MG63 (cell line): ENCODE measurements at regions not wholly inside any gene's neighbourhood (a gene's known extent, or its start where the extent isn't known, plus 50 kb on each side); places are given as distances from the start of the nearest gene placed in this dataset.
"Not testable (repeated sequence)": the region's sequence is repeated elsewhere in the genome, so short reads cannot be mapped to it uniquely, and the experiment has no call there.

ENCODE experiments used
- DNase-seq: peaks from one replicate; pipeline ENCODE4 v3.0.0-alpha.2; 2020
- H3K27me3 ChIP-seq: fragments of 250-450 bp; sonication (Bioruptor Pico); 2 replicates; pipeline ENCODE4 v1.5.1; 2020; ENCODE audit warnings: mild to moderate bottlenecking, moderate library complexity
- H3K36me3 ChIP-seq: fragments of 250-450 bp; sonication (Bioruptor Pico); 2 replicates; pipeline ENCODE4 v1.5.1; 2020; ENCODE audit warnings: mild to moderate bottlenecking, moderate library complexity
- H3K4me3 ChIP-seq: fragments of 250-450 bp; sonication (Bioruptor Pico); 2 replicates; pipeline ENCODE4 v1.5.1; 2020; ENCODE audit warnings: mild to moderate bottlenecking, moderate library complexity
- H3K9me3 ChIP-seq: fragments of 250-450 bp; sonication (Bioruptor Pico); 2 replicates; pipeline ENCODE4 v1.5.1; 2020; ENCODE audit warnings: mild to moderate bottlenecking, moderate library complexity

- DNase-seq: no peak
- H3K36me3 ChIP-seq: no peaks in the 10 kb centered on the region
These were observed 128.7 kb upstream of the BNIP2 start for GRCh38 chr15:59817834-59818233.

GRCh38 chr15:59817053-59817452 lies 127.9 kb upstream of the BNIP2 start:
- Histone ChIP-seq H3K9me3 (no peaks in the 10 kb centered on the region), H3K27me3 (peaks cover 76% of the 10 kb centered on the region), H3K4me3 (no peak overlapping the region), H3K36me3 (no peaks in the 10 kb centered on the region)
- DNase-seq: no peak

More at GRCh38 chr15:59817834-59818233, 128.7 kb upstream of the BNIP2 start:
- Histone ChIP-seq H3K9me3 (no peaks in the 10 kb centered on the region), H3K4me3 (no peak overlapping the region), H3K27me3 (peaks cover 74% of the 10 kb centered on the region)

DNA sequence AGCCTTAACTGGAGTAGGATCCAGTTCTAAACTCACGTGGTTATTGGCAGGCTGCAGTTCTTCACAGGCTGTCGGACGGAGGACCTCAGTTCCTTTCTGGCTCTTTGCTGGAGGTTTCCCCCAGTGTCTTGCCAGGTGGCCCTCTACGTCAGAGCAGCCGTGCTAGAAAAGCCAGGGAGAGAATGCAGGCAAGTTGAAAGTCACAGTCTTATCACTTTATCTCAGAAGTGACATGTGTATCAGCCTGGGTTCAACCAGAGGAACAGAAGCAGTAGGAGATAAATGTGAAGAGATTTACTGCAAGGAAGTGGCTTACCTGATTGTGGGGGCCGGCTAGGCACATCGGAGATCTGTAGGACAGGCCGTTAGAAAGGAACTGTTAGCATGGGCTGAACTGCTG lies 125.3 kb upstream of the BNIP2 start:
- Histone ChIP-seq H3K9me3 (no peaks in the 10 kb centered on the region), H3K27me3 (peaks cover 64% of the 10 kb centered on the region), H3K36me3 (no peaks in the 10 kb centered on the region), H3K4me3 (no peak overlapping the region)
- no peak for DNase-seq

- Histone ChIP-seq H3K9me3 (no peaks in the 10 kb centered on the region), H3K27me3 (peaks cover 49% of the 10 kb centered on the region), H3K4me3 (no peak overlapping the region), H3K36me3 (no peaks in the 10 kb centered on the region)
- no peak for DNase-seq
These were observed 123.8 kb upstream of the BNIP2 start for GRCh38 chr15:59812889-59813288.

GRCh38 chr15:59812250-59812870 lies 123.2 kb upstream of the BNIP2 start:
- no peaks in the 10 kb centered on the region for H3K9me3 ChIP-seq
- no peak overlapping the region for H3K4me3 ChIP-seq
- H3K27me3 ChIP-seq: peaks cover 43% of the 10 kb centered on the region
- no peaks in the 10 kb centered on the region for H3K36me3 ChIP-seq
- DNase-seq: no peak

GRCh38 chr15:59803293-59803966 lies 114.3 kb upstream of the BNIP2 start:
- H3K4me3 ChIP-seq: peak overlapping the region; percentile 37
- H3K36me3 ChIP-seq, H3K9me3 ChIP-seq, H3K27me3 ChIP-seq: not testable (repeated sequence)
- DNase-seq: peak; percentile 55

DNA sequence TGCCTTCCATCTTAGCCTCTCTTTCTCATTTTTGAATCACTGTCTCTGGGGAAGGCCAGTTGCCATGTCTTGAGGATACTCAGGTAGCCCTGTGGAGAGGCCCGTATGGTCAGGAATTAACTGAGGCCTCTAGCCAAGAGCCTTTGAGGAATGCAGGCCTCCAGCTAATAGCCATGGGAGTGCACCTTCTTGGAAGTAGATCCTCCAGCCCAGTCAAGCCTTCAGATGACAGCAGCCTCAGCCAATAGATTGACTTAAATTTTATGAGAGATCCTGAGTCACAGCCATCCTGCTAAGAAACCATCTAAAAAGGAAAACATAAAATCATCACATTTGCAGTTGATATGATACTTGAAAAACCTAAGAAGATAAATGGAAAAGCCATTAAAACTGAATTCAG lies 112.5 kb upstream of the BNIP2 start:
- Histone ChIP-seq H3K9me3 (no peaks in the 10 kb centered on the region), H3K36me3 (no peaks in the 10 kb centered on the region), H3K27me3 (peaks cover 19% of the 10 kb centered on the region), H3K4me3 (no peak overlapping the region)
- DNase-seq: no peak

- DNase-seq: no peak
- H3K9me3 ChIP-seq: no peaks in the 10 kb centered on the region
- no peak overlapping the region for H3K4me3 ChIP-seq
- H3K27me3 ChIP-seq: peaks cover 50% of the 10 kb centered on the region
- no peaks in the 10 kb centered on the region for H3K36me3 ChIP-seq
These were observed 109.4 kb upstream of the BNIP2 start for GRCh38 chr15:59798605-59798917.

DNA sequence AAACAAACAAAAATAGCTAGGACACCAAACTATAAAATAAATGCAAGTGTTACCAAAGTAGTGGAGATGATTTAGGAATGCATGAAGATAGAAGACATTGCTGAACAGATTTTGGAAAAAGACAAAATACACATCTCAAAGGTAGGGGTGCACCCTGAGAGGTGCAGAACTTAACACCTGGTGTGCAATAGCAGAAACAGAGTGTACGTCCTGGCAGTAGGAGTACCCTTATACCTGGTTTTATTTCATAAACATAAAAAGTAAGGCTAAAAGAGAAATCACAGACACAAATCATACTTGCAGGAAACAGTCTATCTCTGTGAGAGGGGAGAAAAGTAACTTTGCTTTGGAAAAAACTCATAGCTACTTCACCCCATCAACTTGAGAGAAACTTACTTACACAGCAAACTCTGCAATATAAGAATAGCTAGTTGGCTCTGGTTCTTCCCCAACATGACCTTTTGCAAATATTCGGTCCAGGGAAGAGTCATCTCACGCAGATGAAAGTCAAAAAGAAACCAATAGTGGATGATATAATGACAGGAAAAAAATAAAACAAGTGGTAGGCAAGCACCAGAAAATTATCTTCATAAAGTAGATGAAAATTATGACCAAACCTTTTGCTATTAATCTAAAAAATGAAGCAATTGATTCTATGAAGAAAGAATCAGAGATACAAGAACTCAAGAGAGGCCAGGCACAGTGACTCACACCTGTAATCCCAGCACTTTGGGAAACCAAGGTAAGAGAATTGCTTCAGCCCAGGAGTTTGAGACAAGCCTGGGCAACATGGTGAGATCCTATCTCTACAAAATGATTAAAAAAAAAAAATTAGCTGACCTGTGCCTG lies 108.9 kb upstream of the BNIP2 start:
- no peak for DNase-seq
- Histone ChIP-seq H3K4me3 (no peak overlapping the region), H3K36me3 (no peaks in the 10 kb centered on the region), H3K27me3 (peaks cover 56% of the 10 kb centered on the region), H3K9me3 (no peaks in the 10 kb centered on the region)

DNA sequence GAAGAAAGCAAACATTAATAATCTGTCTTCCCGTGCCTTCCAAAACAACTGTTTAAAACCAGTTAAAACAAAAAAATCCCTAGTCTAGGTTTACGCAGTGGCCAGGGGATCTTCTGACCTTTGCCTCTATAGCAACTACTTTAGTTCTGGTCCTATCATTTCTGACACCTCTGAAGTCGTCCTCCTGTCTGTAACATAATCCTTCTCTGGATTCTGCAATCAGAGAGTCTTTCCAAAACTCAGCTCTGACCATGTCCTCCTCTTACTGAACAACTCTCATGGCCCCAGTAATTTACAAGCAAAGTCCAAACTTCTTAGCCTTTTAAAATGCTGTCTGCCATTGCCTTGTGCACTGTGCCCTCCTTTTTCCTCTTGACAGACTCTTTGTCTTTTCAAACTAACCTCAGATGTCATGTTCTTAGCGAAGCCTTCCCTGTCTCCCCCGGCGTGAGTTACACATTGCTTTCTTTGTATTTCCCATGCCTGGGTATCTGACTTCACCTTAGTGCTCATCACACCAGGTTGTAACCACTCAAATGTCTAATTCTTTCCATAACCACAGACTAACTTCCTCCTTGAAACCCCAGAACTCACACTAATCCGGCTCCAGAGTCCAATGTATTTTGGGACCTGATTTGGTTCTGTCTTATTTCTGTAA lies 105.2 kb upstream of the BNIP2 start:
- Histone ChIP-seq H3K9me3 (no peaks in the 10 kb centered on the region), H3K4me3 (no peak overlapping the region), H3K27me3 (peaks cover 68% of the 10 kb centered on the region), H3K36me3 (no peaks in the 10 kb centered on the region)
- no peak for DNase-seq

DNA sequence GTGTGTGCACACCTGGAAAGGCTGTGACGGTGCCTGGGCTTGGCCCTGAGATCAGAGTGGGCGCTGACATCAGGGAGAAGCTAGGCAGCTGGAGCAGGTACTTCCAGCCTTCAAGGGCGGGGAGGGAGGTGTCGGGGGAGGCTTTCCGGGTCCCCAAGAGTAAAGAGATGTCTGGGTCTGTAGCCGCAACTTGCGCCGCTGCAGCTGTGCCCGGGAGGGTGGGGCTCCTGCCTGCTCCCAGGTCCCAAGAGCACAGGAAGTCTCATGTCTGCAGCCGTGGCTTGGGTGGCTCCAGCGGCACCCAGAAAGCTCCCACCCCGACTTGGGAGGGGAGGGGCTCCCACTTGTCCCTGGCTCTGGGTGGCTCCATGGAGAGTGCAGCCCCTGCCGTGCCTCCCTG lies 103.2 kb upstream of the BNIP2 start:
- H3K9me3 ChIP-seq: no peaks in the 10 kb centered on the region
- no peak for DNase-seq
- peaks cover 67% of the 10 kb centered on the region for H3K27me3 ChIP-seq
- no peak overlapping the region for H3K4me3 ChIP-seq
- no peaks in the 10 kb centered on the region for H3K36me3 ChIP-seq

- no peak for DNase-seq
- no peaks in the 10 kb centered on the region for H3K36me3 ChIP-seq
These were observed 102.6 kb upstream of the BNIP2 start for GRCh38 chr15:59791755-59792154.

GRCh38 chr15:59791079-59791478 lies 102.0 kb upstream of the BNIP2 start:
- no peak overlapping the region for H3K4me3 ChIP-seq
- peak; percentile 37 for DNase-seq
- H3K27me3 ChIP-seq: peaks cover 54% of the 10 kb centered on the region
- no peaks in the 10 kb centered on the region for H3K36me3 ChIP-seq
- H3K9me3 ChIP-seq: no peaks in the 10 kb centered on the region

More at GRCh38 chr15:59791755-59792154, 102.6 kb upstream of the BNIP2 start:
- peaks cover 61% of the 10 kb centered on the region for H3K27me3 ChIP-seq
- no peak overlapping the region for H3K4me3 ChIP-seq
- H3K9me3 ChIP-seq: no peaks in the 10 kb centered on the region

- not testable (repeated sequence) for H3K4me3 ChIP-seq, H3K9me3 ChIP-seq, H3K36me3 ChIP-seq, DNase-seq
- H3K27me3 ChIP-seq: peaks cover 29% of the 10 kb centered on the region
These were observed 97.3 kb upstream of the BNIP2 start for GRCh38 chr15:59786466-59786865.

DNA sequence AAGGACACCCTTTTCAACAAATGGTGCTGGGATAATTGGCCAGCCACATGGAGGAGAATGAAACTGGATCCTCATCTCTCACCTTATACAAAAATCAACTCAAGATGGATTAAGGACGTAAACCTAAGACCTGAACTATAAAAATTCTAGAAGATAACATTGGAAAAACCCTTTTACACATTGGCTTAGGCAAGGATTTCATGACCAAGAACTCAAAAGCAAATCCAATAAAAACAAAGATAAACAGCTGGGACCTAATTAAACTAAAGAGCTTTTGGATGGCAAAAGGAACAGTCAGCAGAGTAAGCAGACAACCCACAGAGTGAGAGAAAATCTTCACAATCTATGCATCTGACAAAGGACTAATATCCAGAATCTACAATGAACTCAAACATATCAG lies 96.9 kb upstream of the BNIP2 start:
- not testable (repeated sequence) for H3K36me3 ChIP-seq, DNase-seq, H3K4me3 ChIP-seq, H3K9me3 ChIP-seq
- peaks cover 24% of the 10 kb centered on the region for H3K27me3 ChIP-seq

GRCh38 chr15:59783774-59784520 lies 94.8 kb upstream of the BNIP2 start:
- peaks cover 23% of the 10 kb centered on the region for H3K27me3 ChIP-seq
- not testable (repeated sequence) for H3K4me3 ChIP-seq, H3K9me3 ChIP-seq, H3K36me3 ChIP-seq, DNase-seq
